GM12875 (cell line): ENCODE measurements at regions not wholly inside any gene's neighbourhood (a gene's known extent, or its start where the extent isn't known, plus 50 kb on each side); places are given as distances from the start of the nearest gene placed in this dataset.

ENCODE experiments used
- H3K4me3 ChIP-seq: one replicate; pipeline ENCODE4 v1.5.1; 2011; ENCODE audit warnings: low read depth, low read length, control low read depth
- TF ChIP-seq, protein P1 (sequence below): IDR thresholded peaks from 2 replicates; pipeline ENCODE4 v1.5.1; 2011; ENCODE audit warnings: low read depth, mild to moderate bottlenecking, control low read depth, inconsistent platforms, low read length, moderate library complexity, borderline replicate concordance; ENCODE audit not compliant: insufficient read depth

DNA sequence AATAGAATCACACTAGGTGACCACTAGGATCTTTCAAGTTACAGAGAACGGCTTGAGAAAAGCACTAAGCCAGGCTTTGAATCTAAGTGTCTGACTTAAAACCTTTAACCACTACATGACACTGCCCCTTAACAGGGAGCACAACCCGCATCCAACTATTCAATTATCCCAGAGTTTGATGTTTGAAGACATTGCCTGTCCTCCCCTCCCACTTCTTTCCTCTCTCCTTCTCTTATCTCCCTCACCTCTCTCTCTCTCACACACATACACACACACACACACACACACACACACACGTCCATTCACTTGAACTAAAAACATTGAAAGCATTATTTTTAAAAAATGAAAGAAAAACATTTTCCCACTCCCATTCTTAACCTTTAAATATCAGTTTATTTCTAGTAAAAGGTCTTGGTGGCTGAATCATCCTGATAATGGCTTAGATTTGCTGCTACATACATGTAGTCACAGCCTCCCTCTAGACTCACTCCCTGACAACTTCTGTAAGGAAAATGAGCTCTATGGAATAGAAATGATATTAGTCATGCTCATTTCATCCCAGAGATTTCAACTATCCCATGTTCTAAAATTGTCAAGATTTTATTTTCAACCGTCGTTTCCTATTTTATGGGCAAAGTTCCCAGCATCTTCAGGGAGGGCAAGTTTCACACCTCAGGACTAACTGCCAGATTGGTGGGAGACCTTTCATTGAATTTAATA is 53.5 kb upstream of the RAP1B start:
- TF ChIP-seq, protein P1, sequence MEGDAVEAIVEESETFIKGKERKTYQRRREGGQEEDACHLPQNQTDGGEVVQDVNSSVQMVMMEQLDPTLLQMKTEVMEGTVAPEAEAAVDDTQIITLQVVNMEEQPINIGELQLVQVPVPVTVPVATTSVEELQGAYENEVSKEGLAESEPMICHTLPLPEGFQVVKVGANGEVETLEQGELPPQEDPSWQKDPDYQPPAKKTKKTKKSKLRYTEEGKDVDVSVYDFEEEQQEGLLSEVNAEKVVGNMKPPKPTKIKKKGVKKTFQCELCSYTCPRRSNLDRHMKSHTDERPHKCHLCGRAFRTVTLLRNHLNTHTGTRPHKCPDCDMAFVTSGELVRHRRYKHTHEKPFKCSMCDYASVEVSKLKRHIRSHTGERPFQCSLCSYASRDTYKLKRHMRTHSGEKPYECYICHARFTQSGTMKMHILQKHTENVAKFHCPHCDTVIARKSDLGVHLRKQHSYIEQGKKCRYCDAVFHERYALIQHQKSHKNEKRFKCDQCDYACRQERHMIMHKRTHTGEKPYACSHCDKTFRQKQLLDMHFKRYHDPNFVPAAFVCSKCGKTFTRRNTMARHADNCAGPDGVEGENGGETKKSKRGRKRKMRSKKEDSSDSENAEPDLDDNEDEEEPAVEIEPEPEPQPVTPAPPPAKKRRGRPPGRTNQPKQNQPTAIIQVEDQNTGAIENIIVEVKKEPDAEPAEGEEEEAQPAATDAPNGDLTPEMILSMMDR, result no peak
- H3K4me3 ChIP-seq, result no peak overlapping the region

DNA sequence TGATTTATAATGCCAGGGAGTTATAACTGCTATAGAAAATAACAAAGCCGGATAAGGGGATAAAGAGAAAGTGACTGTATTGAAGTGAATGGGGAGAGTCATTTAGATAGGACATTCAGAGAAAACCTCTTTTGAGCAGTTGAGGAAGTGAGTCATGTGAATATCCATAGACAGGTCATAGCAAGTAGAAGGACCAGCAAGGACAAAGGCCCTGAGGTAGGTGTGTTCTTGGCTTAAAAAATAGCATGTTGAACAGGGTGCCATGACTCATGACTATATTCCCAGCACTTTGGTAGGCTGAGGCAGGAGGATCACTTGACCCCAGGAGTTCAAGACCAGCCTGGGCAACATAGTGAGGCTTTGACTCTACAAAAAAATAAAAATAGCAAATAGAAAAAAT is 51.5 kb upstream of the RAP1B start:
- no peak overlapping the region for H3K4me3 ChIP-seq
- TF ChIP-seq, protein P1, result no peak

DNA sequence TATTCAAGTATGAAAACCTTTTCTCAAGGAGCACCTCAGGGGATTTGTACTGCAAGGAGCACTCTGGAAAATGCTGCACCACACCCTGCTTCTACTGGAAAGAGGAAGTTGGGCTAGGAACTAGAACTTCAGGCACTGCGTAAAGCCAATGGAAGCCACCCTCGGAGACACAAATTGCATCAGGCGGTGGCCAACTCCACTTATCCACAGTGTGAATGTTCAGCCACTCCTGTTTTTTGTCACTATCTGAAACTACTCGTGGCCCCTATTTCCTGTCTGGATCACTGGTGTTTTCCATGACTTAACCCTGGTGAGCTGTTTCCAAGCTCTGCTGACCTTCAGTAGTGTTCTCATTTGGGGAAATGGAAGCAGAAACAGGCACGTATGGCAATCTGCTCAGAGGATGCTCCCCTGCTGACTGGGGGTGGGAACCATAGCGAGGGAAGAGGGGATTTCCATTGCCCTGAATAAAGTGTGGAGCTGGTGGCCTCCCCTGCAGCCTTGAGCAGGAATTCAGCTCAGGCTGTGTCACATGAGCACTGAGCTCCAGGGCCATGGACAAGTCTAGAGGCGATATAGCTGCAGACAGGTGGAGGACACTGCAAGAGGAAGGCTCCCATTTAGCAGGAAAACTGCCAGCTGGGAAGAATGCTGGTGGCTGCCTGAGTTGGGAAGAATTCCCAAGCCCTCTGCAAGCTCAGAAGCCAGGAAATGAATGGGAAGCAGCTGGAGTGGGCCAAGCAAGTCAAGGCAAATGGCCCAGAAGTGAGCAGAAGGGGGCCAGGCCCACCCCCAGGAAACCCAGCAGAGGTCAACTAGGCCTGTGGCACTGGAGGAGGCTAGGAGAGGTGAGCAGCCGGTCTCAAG is 50.5 kb upstream of the RAP1B start:
- TF ChIP-seq, protein P1, result no peak
- H3K4me3 ChIP-seq, result no peak overlapping the region

DNA sequence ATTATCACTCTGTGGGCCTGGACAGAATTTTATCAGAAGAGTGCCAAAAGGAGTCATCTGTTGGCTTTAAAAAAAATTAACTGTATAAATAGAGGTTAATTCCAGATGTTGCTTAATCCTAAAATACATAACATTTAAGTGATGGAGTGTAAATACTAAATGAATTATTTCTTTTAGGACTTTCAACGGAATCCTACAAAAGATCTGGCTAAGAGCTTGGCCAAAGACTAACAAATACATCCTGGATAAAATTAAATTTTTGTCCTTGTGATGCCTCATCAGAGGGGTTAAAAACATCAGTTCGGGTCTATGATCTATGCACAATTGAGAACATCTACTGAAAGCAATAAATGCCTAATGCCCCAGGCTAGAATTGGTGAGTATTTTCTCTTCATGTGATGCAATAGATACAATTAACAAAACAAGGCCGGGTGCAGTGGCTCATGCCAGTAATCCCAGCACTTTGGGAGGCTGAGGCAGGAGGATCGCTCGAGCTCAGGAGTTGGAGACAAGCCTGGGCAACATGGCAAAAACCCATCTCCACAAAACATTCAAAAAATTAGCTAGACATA is 49.8 kb upstream of the RAP1B start:
- TF ChIP-seq, protein P1, result no peak
- H3K4me3 ChIP-seq, result no peak overlapping the region
